Stimulated activated naive CD8-positive, alpha-beta T cell treated with anti-CD3 and anti-CD28 coated beads, Interleukin-15, Interleukin-2, amounts not matched to agents 100 U/mL and 50 U/mL, for 24 hours (primary cell): ENCODE measurements at regions not wholly inside any gene's neighbourhood (a gene's known extent, or its start where the extent isn't known, plus 50 kb on each side); places are given as distances from the start of the nearest gene placed in this dataset.

Experiments used
- ATAC-seq: fragments of 150-1000 bp; cut with Tn5 transposase; one replicate; pipeline ENCODE4 v1.10.0; 2021
- DNase-seq: peaks from one replicate; pipeline ENCODE4 v3.0.0; 2021

- ATAC-seq (no peak), DNase-seq (no peak)
These were observed 1521.8 kb upstream of the TENM3 start for GRCh38 chr4:180721356-180721755.

GRCh38 chr4:180726611-180727010 is 1516.6 kb upstream of the TENM3 start:
- DNase-seq, result no peak
- no peak for ATAC-seq

- DNase-seq (no peak), ATAC-seq (no peak)
These were observed 1515.7 kb upstream of the TENM3 start for GRCh38 chr4:180727478-180727877.

GRCh38 chr4:180734753-180735432 is 1508.3 kb upstream of the TENM3 start:
- DNase-seq (no peak), ATAC-seq (no peak)

GRCh38 chr4:180741703-180742102 is 1501.5 kb upstream of the TENM3 start:
- ATAC-seq, result no peak
- no peak for DNase-seq

GRCh38 chr4:180745019-180745418 is 1498.2 kb upstream of the TENM3 start:
- ATAC-seq, result no peak

GRCh38 chr4:180751009-180751408 is 1492.2 kb upstream of the TENM3 start:
- no peak for DNase-seq

More at GRCh38 chr4:180745019-180745418, 1498.2 kb upstream of the TENM3 start:
- DNase-seq, result no peak

GRCh38 chr4:180757927-180758326 is 1485.3 kb upstream of the TENM3 start:
- no peak for DNase-seq
- ATAC-seq, result no peak

More at GRCh38 chr4:180751009-180751408, 1492.2 kb upstream of the TENM3 start:
- no peak for ATAC-seq

- DNase-seq, result no peak
- ATAC-seq, result no peak
These were observed 1477.2 kb upstream of the TENM3 start for GRCh38 chr4:180766045-180766444.

- DNase-seq, result no peak
These were observed 1476.1 kb upstream of the TENM3 start for GRCh38 chr4:180766944-180767729.

GRCh38 chr4:180768610-180769009 is 1474.6 kb upstream of the TENM3 start:
- ATAC-seq, result no peak
- DNase-seq, result no peak

More at GRCh38 chr4:180766944-180767729, 1476.1 kb upstream of the TENM3 start:
- ATAC-seq, result no peak

- ATAC-seq, result no peak
- DNase-seq, result no peak
These were observed 1473.4 kb upstream of the TENM3 start for GRCh38 chr4:180769791-180770190.

- DNase-seq (no peak), ATAC-seq (no peak)
These were observed 1472.9 kb upstream of the TENM3 start for GRCh38 chr4:180770265-180770664.

GRCh38 chr4:180784940-180785339 is 1458.3 kb upstream of the TENM3 start:
- DNase-seq (no peak), ATAC-seq (no peak)

GRCh38 chr4:180788729-180789128 is 1454.5 kb upstream of the TENM3 start:
- DNase-seq, result no peak
- ATAC-seq, result no peak

GRCh38 chr4:180789929-180790328 is 1453.3 kb upstream of the TENM3 start:
- ATAC-seq (no peak), DNase-seq (no peak)

GRCh38 chr4:180790471-180790870 is 1452.7 kb upstream of the TENM3 start:
- ATAC-seq (no peak), DNase-seq (no peak)

GRCh38 chr4:180792541-180792940 is 1450.7 kb upstream of the TENM3 start:
- DNase-seq (no peak), ATAC-seq (no peak)

GRCh38 chr4:180794333-180794732 is 1448.9 kb upstream of the TENM3 start:
- no peak for DNase-seq
- ATAC-seq, result no peak

- no peak for DNase-seq
- ATAC-seq, result no peak
These were observed 1445.1 kb upstream of the TENM3 start for GRCh38 chr4:180798036-180798577.

- DNase-seq (no peak), ATAC-seq (no peak)
These were observed 1443.4 kb upstream of the TENM3 start for GRCh38 chr4:180799798-180800197.

GRCh38 chr4:180805101-180805500 is 1438.1 kb upstream of the TENM3 start:
- ATAC-seq (no peak), DNase-seq (no peak)

- ATAC-seq (no peak), DNase-seq (no peak)
These were observed 1434.3 kb upstream of the TENM3 start for GRCh38 chr4:180808862-180809261.
